HFF-Myc (cell line): ENCODE measurements at regions not wholly inside any gene's neighbourhood (a gene's known extent, or its start where the extent isn't known, plus 50 kb on each side); places are given as distances from the start of the nearest gene placed in this dataset.
"Not testable (repeated sequence)": the region's sequence is repeated elsewhere in the genome, so short reads cannot be mapped to it uniquely, and the experiment has no call there.

ENCODE experiments used
- DNase-seq: peaks from one replicate; pipeline ENCODE4 v3.0.0-alpha.2; 2011; ENCODE audit warnings: low read depth; ENCODE audit errors: extremely low read depth
- H3K4me3 ChIP-seq: replicated peaks from 2 replicates; pipeline ENCODE4 v1.5.1; 2011; ENCODE audit warnings: low read depth, mild to moderate bottlenecking, control low read depth, low read length
- CTCF ChIP-seq: IDR thresholded peaks from 2 replicates; pipeline ENCODE4 v1.5.1; 2012; ENCODE audit warnings: mild to moderate bottlenecking, low read depth, low read length, control low read depth; ENCODE audit errors: missing control alignments

GRCh38 chr11:71165771-71166170 lies 86.6 kb downstream of the SHANK2 start:
- H3K4me3 ChIP-seq = no peak overlapping the region
- DNase-seq = no peak
- TF ChIP-seq CTCF = no peak

GRCh38 chr11:71164621-71165020 lies 87.8 kb downstream of the SHANK2 start:
- no peak overlapping the region for H3K4me3 ChIP-seq
- TF ChIP-seq CTCF = no peak
- no peak for DNase-seq

GRCh38 chr11:71164186-71164585 lies 88.2 kb downstream of the SHANK2 start:
- TF ChIP-seq CTCF = no peak
- H3K4me3 ChIP-seq = no peak overlapping the region
- no peak for DNase-seq

GRCh38 chr11:71163371-71163770 lies 89.0 kb downstream of the SHANK2 start:
- no peak for TF ChIP-seq CTCF
- no peak for DNase-seq
- H3K4me3 ChIP-seq = no peak overlapping the region

GRCh38 chr11:71158936-71159335 lies 93.4 kb downstream of the SHANK2 start:
- H3K4me3 ChIP-seq = no peak overlapping the region
- DNase-seq = no peak
- TF ChIP-seq CTCF = no peak

- DNase-seq, H3K4me3 ChIP-seq: not testable (repeated sequence)
These were observed 94.7 kb downstream of the SHANK2 start for GRCh38 chr11:71157676-71158075.

- TF ChIP-seq CTCF = no peak
- no peak overlapping the region for H3K4me3 ChIP-seq
- DNase-seq = no peak
These were observed 96.1 kb downstream of the SHANK2 start for GRCh38 chr11:71156301-71156700.

- DNase-seq = no peak
- no peak overlapping the region for H3K4me3 ChIP-seq
- TF ChIP-seq CTCF = no peak
These were observed 96.5 kb downstream of the SHANK2 start for GRCh38 chr11:71155846-71156245.
